ENCODE measurements at regions not wholly inside any gene's neighbourhood (a gene's known extent, or its start where the extent isn't known, plus 50 kb on each side); places are given as distances from the start of the nearest gene placed in this dataset.
A peak's percentile ranks its signal among the peaks of the same experiment; 100 is the strongest.

GRCh38 chr21:20329636-20330035, 668.6 kb upstream of the NCAM2 start:
- no peak overlapping the region for H3K4me3 Mint-ChIP-seq
- DNase-seq, result no peak
- Histone ChIP-seq H3K9ac (ENCODE audit: extremely low read depth, low read length, poor library complexity, severe bottlenecking) (no peak overlapping the region), H3K36me3 (ENCODE audit: control insufficient read depth, insufficient read depth, low read length) (no peaks in the 10 kb centered on the region), H3K9me3 (ENCODE audit: control insufficient read depth, low read length) (peaks cover 5% of the 10 kb centered on the region), H3K4me3 (ENCODE audit: low read length) (no peak overlapping the region), H3K27ac (ENCODE audit: low read depth, low read length) (no peak overlapping the region), H3K4me1 (ENCODE audit: control insufficient read depth, insufficient read depth, low read length) (no peaks in the 10 kb centered on the region), H3K27me3 (ENCODE audit: control insufficient read depth, insufficient read depth, low read length, poor library complexity, severe bottlenecking) (no peaks in the 10 kb centered on the region)
- H3K27ac Mint-ChIP-seq, result no peak overlapping the region
- peaks cover 7% of the 10 kb centered on the region for H3K9me3 Mint-ChIP-seq
- TF ChIP-seq CTCF (conservative IDR thresholded peaks at IDR 0.05), result no peak
- H3K36me3 Mint-ChIP-seq (ENCODE audit: low read depth), result no peaks in the 10 kb centered on the region
- no peaks in the 10 kb centered on the region for H3K27me3 Mint-ChIP-seq (ENCODE audit: insufficient read depth)
- H3K4me1 Mint-ChIP-seq, result no peaks in the 10 kb centered on the region
- 96% methylated on average over 4 of the region's 6 CpGs; no CpG with 5 or more reads in 1 of the 2 experiments for WGBS, 2 experiments (ENCODE audit: insufficient coverage in 1 of 2, insufficient read length in 1 of 2)

GRCh38 chr21:20330652-20331051, 667.6 kb upstream of the NCAM2 start:
- Histone ChIP-seq H3K27me3 (ENCODE audit: control insufficient read depth, insufficient read depth, low read length, poor library complexity, severe bottlenecking) (no peaks in the 10 kb centered on the region), H3K27ac (ENCODE audit: low read depth, low read length) (no peak overlapping the region), H3K4me1 (ENCODE audit: control insufficient read depth, insufficient read depth, low read length) (no peaks in the 10 kb centered on the region), H3K4me3 (ENCODE audit: low read length) (no peak overlapping the region), H3K9me3 (ENCODE audit: control insufficient read depth, low read length) (peaks cover 6% of the 10 kb centered on the region), H3K9ac (ENCODE audit: extremely low read depth, low read length, poor library complexity, severe bottlenecking) (no peak overlapping the region), H3K36me3 (ENCODE audit: control insufficient read depth, insufficient read depth, low read length) (no peaks in the 10 kb centered on the region)
- H3K4me1 Mint-ChIP-seq, result no peaks in the 10 kb centered on the region
- H3K9me3 Mint-ChIP-seq, result peaks cover 8% of the 10 kb centered on the region
- H3K27me3 Mint-ChIP-seq (ENCODE audit: insufficient read depth), result no peaks in the 10 kb centered on the region
- WGBS, 2 experiments (ENCODE audit: insufficient coverage in 1 of 2, insufficient read length in 1 of 2), result 100% methylated on average over 1 to 2 of the region's 3 CpGs
- no peak for TF ChIP-seq CTCF (conservative IDR thresholded peaks at IDR 0.05)
- DNase-seq, result no peak
- H3K4me3 Mint-ChIP-seq, result no peak overlapping the region
- H3K36me3 Mint-ChIP-seq (ENCODE audit: low read depth), result no peaks in the 10 kb centered on the region
- no peak overlapping the region for H3K27ac Mint-ChIP-seq

GRCh38 chr21:20334585-20334984, 663.6 kb upstream of the NCAM2 start:
- Mint-ChIP-seq H3K27me3 (ENCODE audit: insufficient read depth) (no peaks in the 10 kb centered on the region), H3K4me3 (no peak overlapping the region), H3K27ac (no peak overlapping the region), H3K36me3 (ENCODE audit: low read depth) (no peaks in the 10 kb centered on the region), H3K4me1 (no peaks in the 10 kb centered on the region), H3K9me3 (peaks cover 8% of the 10 kb centered on the region)
- H3K27ac ChIP-seq (ENCODE audit: low read depth, low read length), result no peak overlapping the region
- no peak for TF ChIP-seq CTCF (conservative IDR thresholded peaks at IDR 0.05)
- no peak for DNase-seq
- no CpG with 5 or more reads among the region's 2 CpGs for WGBS, 2 experiments (ENCODE audit: insufficient coverage in 1 of 2, insufficient read length in 1 of 2)
- H3K27me3 ChIP-seq (ENCODE audit: control insufficient read depth, insufficient read depth, low read length, poor library complexity, severe bottlenecking), result no peaks in the 10 kb centered on the region
- no peaks in the 10 kb centered on the region for H3K36me3 ChIP-seq (ENCODE audit: control insufficient read depth, insufficient read depth, low read length)
- no peaks in the 10 kb centered on the region for H3K4me1 ChIP-seq (ENCODE audit: control insufficient read depth, insufficient read depth, low read length)
- H3K4me3 ChIP-seq (ENCODE audit: low read length), result peak overlapping the region; percentile 56
- no peak overlapping the region for H3K9ac ChIP-seq (ENCODE audit: extremely low read depth, low read length, poor library complexity, severe bottlenecking)
- peaks cover 6% of the 10 kb centered on the region for H3K9me3 ChIP-seq (ENCODE audit: control insufficient read depth, low read length)

All from endodermal cell (in vitro differentiated cells).